NCI-H1694 treated with DMSO at 0.1 percent for 48 hours (cell line): ENCODE measurements at regions not wholly inside any gene's neighbourhood (a gene's known extent, or its start where the extent isn't known, plus 50 kb on each side); places are given as distances from the start of the nearest gene placed in this dataset.

Experiments
- DNase-seq: peaks from one replicate; lab custom pipeline; 2025; lab: John Stamatoyannopoulos, UW

DNA sequence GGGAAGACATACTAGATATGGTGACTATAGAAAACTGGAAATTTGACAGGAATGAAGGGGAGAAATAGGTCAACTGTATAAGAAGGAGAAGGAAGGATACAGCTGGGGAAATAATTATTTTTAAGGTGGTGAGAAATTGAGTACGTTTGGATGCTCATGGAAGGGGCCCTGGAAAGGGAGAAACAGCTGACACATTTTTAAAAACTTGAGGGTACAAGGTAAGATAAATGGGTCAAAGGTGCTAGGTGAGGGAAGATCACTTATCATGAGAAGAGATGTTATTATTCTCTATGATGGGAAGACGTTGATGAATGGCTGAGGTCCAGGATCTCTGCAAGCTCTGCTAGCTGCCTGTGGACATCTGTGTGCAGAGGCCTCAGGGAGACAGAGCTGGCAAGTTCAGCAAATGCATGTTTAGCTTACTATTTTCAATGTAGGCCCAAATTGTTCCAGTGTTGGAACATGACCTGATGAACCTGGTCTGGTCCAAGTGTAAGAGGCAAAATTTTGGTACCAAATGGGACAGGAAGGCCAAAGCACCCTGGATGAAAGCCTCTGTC is 181.7 kb downstream of the MTRR start:
- no peak for DNase-seq

DNA sequence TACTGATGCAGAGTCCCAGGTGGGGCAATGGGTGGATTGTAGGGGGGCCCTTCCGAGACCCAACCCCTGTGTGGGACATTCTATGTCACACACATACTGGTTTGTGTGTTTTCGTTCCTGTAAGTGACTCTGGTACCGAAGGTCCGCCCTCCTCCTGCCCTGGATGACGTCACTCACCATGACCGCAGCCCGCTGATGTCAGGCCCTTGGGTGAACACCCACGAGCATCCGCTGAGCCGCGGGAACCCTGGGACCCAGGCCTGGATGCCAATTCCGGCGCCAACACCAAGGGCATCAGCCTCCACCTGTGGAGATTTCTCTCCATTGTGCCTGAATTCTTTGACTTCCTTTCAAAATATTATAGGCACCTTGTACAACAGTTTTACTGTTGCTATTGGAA is 184.3 kb downstream of the MTRR start:
- no peak for DNase-seq

DNA sequence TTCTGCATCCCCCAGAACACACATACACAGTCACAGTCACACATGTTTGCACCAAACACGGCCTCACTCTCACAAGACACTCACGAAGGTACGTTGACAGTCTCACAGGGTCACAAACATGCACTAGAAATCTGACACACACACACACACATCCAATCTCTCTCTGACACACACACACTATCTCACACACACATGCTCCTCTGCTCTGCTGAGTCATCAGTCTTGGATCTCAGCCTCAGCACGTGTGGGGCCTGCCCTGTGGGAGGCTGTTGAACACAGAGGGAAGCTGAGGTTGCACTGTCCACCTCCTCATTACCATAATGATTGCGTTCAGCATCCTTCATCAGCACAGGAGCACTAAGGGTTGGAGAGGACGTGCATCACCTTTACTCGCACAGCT is 188.8 kb downstream of the MTRR start:
- DNase-seq, result no peak

DNA sequence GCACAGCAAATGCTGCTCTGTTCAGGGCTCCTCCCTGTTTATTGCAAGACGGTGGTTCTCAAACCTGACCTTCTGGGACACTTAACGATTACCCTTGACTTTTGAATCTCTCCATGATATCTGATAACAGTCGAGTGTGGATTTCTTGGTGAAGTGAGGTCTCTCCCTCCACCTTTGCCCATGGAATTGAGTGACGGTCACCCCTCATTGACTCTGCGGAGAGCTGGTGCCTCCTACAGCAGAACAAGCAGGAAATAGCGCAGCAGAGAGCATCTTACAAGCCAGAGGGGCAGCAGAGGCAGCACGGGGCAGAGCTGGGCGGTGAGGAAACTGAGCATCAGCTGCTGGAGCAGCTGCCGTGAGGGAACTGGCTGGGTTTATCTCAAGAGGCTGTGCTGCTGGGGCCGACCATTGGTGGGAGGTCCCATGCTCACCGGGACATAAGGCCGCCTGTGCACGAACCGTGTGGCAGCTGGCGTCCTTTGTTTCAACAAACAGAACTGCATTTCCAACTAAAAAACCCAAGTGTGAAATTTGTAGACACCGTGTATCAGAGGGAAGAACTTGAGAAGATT is 189.8 kb downstream of the MTRR start:
- DNase-seq, result peak; percentile 40

DNA sequence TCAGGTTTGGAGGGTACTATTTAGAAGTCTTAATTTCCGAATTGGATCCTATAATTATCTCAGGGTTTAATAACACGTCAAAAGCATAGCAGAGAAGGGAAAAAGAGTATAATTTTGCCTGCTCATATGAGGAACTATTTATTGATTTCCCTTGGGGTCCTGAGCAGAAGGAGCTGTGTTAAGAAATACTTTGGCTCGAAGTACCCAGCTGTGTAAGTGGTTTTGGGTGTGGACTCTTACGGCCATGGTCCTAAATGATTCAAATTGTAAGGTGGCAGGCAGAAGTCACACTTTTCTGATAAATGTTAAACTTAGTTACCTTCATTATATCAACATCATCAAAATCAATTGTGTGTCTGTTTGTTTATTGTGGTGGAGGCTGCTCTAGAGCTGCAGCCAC is 190.4 kb downstream of the MTRR start:
- no peak for DNase-seq

DNA sequence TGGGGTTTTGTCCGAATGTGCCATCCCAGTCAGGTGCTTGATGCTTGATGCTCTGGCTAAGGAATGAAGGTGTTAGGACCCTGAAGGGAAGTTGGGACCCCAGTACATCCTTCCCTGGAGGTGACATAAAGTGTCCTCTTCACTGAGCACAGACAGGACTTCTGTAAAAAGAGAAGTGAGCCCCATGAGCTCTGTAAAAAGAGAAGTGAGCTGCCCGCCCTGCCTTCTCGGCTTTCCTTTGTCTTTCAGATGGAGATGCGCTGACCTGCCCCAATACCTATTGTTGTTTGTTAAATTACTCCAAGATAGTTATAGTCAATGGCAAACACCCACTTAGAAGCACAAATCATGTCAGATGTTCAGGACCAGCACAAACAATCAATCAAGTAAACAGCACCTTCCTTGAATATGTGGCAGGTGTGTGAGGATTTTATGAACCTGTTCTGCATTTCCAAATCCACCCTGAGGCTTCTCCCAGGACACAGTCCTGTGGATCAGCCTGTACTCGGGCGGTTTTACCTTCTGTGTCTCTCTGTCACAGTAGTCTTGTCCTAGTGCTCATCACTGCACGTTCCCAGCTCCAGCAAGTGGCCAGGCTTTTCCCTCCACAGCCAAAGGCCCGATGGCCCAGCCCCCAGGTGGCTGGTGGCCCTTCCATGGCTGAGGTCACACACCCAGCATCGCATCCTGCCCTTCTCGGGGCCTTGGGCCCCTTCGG is 191.4 kb downstream of the MTRR start:
- no peak for DNase-seq

DNA sequence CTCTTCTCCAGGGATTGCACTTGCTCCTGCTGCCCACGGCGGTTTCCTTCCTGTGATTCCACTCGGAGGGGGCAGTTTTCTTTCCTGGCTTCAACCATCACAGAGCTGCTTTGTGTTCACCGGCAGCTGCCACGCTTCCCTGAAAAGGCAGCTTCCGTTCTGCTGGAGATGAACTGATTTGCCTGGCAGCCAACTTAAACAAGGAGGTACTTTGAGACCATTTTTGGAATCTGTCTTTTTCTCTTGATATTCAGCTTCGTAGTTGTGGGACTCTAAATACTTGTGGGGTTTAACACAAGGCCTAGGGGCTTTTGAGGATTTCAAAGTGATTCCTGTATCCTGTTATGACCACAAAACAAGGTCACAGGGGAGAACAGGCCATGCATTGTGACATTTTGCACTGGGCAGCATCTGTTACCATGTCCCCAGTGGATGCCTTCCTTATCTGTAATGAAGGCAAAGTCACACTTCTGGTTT is 192.0 kb downstream of the MTRR start:
- no peak for DNase-seq

DNA sequence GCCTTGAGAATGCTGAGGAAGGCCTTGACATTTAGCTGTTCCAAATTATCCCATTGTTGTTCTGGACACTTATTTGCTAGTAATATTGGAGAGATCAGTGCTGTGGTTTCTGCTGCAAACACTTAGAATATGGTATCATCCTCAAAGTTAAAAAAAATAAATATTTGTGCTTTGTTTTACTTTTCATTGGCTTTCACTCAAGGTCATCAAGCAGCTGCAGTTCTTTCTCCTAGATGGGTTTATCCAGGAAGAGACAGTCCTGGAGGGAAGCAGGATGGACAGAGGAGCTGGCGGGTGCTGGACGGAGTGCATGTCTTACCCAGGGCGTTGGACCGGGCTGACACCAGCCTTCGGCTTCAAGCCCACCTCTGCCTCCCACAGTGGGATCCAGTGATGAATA is 193.6 kb downstream of the MTRR start:
- no peak for DNase-seq

DNA sequence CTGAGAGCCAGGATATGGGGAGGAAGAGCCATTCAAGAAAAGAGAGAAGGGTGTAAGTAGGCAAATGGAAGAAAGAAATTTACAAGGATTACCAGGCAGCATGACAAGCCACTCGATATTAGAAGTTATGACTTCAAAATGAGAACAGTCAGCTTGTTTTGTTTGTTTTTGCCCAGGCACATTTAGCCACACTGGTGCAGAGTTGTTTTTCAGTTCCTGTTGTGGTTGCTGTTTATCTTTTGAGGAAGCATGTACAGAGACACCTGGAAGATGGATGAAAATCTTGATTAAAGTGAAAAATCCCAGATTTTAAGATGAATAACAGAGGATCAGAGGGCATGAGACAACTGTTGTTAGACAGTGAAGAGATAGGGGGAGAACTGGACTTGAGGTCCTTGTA is 199.1 kb downstream of the MTRR start:
- no peak for DNase-seq

DNA sequence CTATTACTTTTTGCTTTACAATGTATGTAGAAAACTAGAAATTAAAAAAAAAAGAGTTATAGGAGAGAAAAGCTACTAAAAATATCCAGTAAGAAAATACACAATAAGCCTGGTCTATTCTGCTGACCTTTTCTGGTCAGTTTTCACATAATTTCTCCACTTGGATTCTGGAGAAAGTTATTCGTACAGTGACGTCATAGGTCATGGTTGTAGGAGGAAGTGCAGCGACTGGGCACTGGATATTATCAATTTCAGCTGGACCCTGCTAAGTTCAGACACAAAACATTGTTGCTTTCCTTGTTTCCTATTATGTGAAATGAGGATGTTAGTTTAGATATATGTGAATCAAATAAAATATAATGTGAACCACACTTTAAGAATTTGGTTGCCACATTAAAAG is 201.2 kb downstream of the MTRR start:
- no peak for DNase-seq

DNA sequence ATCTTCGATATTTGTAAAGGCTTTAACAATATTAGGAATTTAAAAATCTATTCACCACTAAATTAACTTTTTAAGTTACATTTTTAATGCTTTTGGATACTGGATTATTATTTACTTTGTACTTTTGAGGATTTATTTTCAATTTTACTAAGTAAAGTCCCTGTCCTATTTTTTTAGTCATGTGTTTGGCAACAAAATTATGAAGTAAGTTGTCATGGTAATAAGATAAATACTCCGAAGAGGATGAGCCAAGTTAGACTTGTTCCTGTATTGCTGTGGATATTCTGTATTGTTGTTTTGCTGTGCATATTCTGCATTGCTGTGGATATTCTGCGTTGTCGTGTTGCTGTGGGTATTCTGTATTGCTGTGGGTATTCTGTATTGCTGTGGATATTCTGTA is 210.1 kb downstream of the MTRR start:
- no peak for DNase-seq

DNA sequence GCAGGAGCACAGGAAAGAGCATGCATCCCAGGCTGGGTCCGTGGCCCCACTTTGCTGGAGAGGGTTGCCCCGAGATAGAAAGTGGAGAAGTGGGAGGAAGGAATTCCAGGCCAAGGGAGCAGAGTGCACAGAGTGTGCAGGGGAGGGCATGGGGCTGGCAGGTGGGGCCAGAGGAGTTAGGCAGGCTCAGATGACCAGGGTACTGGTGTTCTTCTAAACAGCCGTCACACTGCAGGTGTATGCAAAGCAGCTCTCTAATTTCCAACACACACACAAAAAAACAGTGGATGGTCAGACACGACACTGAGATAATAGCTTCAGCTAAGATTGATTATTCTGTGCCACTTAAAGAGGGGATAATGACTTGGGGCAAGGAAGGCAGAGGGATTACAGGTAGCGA is 212.2 kb downstream of the MTRR start:
- DNase-seq, result no peak

DNA sequence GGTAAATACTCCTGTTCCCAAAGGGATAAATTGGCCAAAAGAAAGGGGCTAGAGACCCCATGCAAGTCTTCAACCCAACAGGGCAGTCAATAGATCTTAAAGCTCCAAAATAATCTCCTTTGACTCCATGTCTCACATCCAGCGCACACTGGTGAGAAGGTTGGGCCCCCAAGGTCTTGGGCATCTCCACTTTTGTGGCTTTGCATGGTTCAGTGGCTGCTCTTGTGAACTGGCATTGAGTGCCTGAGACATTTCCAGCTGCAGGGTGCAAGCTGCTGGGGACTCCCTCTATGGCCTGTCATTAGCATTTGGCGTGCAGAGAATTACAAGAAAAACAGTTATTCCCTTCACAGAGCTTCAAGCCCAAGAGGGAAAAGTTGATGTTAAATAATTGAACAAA is 224.7 kb downstream of the MTRR start:
- no peak for DNase-seq

DNA sequence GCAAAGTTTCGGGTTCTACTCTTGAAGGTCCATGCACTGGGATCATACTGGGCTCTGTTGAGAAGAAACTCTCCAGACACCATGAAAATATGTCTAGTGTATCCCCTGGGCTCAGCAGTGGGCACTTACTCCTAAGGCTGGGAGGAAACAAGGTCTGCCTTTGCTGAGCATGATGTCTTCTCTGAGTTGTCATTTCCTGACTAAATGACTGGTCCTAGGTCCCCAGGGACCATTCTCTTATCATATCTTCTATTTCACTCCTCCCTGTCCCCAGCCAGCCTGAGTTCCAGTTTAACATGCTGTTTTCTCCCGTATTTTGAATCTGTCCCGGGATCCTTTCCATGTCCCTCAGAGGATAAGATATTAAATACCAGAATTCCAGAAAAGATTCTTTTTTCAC is 225.4 kb downstream of the MTRR start:
- no peak for DNase-seq

DNA sequence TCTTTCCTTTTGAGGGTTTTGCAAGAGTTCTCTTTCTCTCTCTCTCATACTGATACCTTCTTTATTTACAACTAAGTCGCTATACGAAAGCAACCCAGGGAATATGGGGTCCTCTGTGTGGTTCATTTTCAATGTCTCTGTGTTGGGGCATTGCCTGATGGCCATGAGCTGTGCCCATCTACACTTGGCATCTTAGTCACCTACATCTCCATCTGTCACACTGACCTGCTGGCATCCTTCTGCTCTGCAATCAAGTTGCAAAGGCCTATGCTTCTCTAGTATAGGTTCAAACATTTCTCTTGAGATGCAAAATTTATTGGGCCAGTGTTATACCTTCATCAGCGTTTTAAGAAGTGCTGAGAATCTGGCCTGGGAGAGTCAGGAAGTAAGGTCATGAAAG is 228.2 kb downstream of the MTRR start:
- DNase-seq, result no peak

DNA sequence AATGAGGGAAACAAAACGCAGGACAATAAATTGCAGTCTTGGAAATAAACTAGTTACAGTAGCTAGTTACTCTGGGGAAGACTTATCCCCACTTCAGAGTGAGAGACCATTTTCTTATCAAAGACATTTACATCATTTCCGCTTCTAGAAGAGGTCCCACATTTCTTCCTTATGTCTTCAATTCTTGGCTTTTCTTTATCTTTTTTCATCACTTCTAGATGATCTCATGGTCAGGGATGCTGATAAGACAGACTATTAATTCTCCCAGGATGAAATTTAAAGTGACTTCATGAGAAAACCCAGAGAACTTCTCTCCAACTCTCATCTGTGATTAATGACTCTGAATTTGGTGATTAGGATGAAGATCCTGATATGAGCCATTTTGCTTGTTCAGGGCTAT is 229.1 kb downstream of the MTRR start:
- no peak for DNase-seq

DNA sequence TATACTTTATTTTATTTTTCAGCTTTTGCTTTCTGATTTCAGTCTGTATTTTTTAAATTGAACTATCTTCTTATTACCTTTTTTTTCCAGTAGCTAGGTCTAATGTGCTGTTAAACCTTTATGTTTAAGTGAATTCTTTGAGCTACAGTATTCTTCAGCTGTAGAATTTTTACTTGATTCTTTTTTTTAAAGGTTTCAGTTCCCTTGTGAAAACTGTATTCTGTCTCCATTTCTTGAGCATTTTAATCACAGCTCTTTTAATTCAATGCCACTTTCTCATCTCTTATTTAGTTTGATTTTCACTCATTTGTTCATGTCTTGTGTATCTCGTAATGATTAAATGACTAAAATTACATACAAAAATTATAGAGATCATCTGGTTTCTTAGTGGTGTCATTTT is 233.8 kb downstream of the MTRR start:
- no peak for DNase-seq

DNA sequence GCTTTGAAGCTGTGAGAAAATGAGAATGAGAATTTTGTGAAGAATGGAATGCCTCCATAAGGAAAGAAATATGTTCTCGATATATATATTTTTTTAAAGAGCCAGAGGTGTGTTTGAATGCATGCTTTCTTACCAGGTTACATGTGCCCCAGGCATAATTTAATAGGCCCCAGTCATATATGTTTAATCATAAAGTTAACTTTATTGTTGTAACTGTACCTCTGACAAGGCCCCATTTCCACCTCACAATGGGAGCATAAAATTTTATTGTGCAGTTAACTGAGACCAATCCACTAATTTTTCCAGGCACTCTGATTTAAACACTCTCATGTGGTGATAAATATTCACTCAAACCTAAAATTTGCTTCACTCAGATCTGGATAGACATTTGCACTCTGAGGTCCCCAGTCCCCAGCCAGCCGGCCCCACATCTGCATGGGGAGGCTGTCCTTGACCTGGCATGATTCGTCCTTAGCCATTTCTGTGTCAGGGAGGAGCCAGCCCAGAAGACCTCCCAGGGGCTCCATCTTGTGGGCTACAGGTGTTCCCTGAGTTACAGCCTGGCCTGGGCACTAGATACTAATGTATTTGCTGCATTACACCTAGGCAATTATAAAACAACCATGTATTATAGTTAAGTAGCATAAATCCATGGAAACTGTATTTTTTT is 245.8 kb downstream of the MTRR start:
- no peak for DNase-seq

DNA sequence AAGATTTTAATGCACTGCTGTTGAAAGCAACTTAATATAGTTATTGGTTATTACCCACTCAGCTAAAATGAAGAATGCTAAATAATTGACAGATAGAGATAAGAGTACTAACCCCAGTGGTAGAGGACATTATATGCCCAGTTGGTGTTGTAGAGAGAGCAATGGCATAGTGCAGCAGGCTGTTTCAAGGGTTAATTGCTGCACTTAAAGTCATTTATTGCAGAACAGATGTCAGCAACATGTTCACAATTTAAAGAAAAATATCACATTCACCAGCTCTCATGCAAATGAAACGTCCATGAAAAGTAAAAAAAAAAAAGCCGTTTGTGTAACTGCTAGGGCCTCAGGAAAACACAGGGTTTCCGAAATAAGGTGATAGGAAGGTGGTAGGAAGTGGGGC is 254.6 kb downstream of the MTRR start:
- DNase-seq, result peak; percentile 67

DNA sequence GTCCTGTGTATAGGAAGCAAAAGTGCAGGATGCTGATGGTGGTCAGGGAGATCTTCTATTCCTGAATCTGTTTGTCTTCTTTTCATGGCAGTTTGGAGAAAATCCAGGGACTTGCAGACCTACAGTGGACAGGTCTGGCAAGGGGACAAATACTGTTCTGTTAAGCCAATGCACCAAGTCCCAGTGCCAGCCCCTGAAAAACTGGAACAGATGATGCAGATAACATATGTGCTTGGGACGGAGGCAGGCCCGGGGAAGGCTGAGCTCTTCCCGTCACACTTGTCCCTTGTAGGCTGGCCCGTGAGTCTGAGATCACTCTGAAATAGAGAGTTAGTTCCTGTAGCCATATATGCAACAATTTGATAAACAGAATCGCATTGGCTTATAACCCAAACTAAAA is 265.7 kb downstream of the MTRR start:
- DNase-seq, result no peak

DNA sequence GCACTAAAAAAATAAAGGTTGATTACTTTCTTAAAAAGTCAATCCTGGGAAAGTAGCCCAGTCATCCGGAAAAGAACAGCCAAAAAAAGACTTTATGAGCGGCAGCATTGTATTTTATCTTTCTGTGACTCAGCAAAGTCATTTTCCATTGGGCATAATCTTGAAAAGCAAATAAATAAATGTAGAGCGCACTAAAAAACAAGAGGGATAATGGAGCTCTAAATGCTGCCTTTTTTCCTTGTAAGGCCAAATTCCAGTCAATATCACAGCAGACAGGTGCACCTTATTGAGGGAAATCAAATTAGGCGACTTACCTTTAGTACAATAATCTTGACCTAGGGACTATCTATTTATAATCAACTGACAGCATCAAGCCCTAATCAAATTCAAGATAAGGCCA is 266.8 kb downstream of the MTRR start:
- no peak for DNase-seq

DNA sequence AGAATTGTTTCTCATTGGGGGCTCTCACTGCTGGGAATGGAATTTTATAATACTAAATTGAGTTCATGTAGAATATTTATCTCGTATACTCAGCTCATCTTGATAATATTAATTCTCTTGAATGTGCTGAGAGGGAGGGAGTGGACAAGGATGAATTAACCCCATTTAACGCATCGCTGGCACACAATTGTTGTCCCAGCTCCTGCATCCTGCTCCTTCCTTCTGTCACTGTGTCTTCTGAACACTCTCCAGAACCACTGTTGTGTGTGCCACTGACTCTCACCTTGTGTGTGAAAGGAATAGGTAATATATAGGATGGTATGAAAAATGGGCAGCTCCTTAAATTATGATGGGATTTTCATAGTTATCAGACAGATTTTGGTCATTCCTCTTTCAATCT is 267.3 kb downstream of the MTRR start:
- DNase-seq, result no peak

DNA sequence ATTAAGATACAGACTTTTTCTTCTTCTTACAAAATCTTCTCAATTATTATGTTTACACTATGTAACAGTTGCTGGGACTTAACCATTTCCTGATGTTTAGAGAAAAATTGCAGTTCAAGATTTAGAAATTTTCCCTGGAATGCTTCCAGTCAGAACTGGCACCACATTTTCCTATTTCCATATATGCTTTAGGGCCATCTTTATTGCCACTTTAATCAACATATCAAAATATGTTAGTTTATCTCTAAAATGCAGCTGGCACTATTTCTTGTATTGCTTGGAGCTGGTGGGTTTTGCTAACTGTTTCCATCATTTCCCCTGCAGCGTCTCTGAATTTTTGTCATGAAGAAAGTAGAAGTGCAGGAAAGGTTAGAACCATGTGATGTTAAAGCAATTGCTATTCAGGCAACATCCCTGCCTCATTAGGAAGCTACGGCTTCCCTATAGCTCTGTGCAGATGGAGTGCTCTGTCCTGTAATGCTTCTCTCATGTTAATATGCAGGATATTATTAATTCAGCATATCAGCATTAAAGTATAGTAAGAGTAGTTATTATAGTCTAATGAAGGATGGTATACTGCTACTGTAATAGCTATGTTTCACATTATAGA is 269.1 kb downstream of the MTRR start:
- DNase-seq, result no peak
